Gastroesophageal sphincter (tissue), 4 donors: ENCODE measurements at regions not wholly inside any gene's neighbourhood (a gene's known extent, or its start where the extent isn't known, plus 50 kb on each side); places are given as distances from the start of the nearest gene placed in this dataset.
A peak's percentile ranks its signal among the peaks of the same experiment; 100 is the strongest.
"Not testable (repeated sequence)": the region's sequence is repeated elsewhere in the genome, so short reads cannot be mapped to it uniquely, and the experiment has no call there.

Source experiments
- ATAC-seq: fragments of 150-250 bp; one replicate; pipeline ENCODE4 v1.9.1; 2016; ENCODE audit warnings: mild to moderate bottlenecking, moderate library complexity
- H3K27ac ChIP-seq, 4 donors: fragments of 200-600 bp; sonication (generic) in 3 of 4; 1 replicate in 3 of 4; 2 replicates in 1 of 4; pipeline ENCODE4 v1.5.1; 2016 to 2019
- H3K27me3 ChIP-seq: fragments of 200-600 bp; sonication (generic); one replicate; pipeline ENCODE4 v1.5.1; 2019
- H3K36me3 ChIP-seq, 2 donors: fragments of 200-600 bp; sonication (generic); one replicate each; pipeline ENCODE4 v1.5.1; 2019; ENCODE audit warnings: control low read depth in 1 of 2
- H3K4me1 ChIP-seq, 3 donors: fragments of 200-600 bp; sonication (generic); 1 replicate in 2 of 3; 2 replicates in 1 of 3; pipeline ENCODE4 v1.5.1; 2016 to 2019; ENCODE audit warnings: control low read depth in 2 of 3
- H3K4me3 ChIP-seq, 2 donors: fragments of 200-600 bp; sonication (generic); one replicate each; pipeline ENCODE4 v1.5.1; 2019; ENCODE audit warnings: mild to moderate bottlenecking in 1 of 2, moderate library complexity in 1 of 2
- H3K9me3 ChIP-seq, 3 donors: fragments of 200-600 bp; sonication (generic); one replicate each; pipeline ENCODE4 v1.5.1; 2017 to 2019; ENCODE audit warnings: control low read depth in 2 of 3
- CTCF ChIP-seq, 4 experiments: fragments of 200-600 bp in 2 of 4; fragments of 450-650 bp in 2 of 4; sonication (generic) in 1 of 4; IDR thresholded peaks; one replicate each; pipeline ENCODE4 v1.5.1; 2017 to 2019; ENCODE audit warnings: antibody characterized with exemption in 4 of 4, mild to moderate bottlenecking in 2 of 4, moderate library complexity in 2 of 4
- EP300 ChIP-seq: sonication (generic); formaldehyde crosslinking; IDR thresholded peaks from one replicate; pipeline ENCODE4 v1.6.1; 2017; ENCODE audit warnings: antibody characterized with exemption, mild to moderate bottlenecking
- POLR2A ChIP-seq, 2 donors: fragments of 450-650 bp; IDR thresholded peaks; one replicate each; pipeline ENCODE4 v1.6.1; 2017; ENCODE audit warnings: antibody characterized with exemption in 2 of 2, mild to moderate bottlenecking in 2 of 2, moderate library complexity in 1 of 2
- POLR2AphosphoS5 ChIP-seq: sonication (generic); formaldehyde crosslinking; IDR thresholded peaks from one replicate; pipeline ENCODE4 v1.6.1; 2017; ENCODE audit warnings: antibody characterized with exemption
- WGBS, 2 donors: methylation state at CpG; one replicate each; pipeline ENCODE4 v1.1.5; 2018; ENCODE audit warnings: low coverage in 1 of 2; 5-methylcytosine and 5-hydroxymethylcytosine counted together

GRCh38 chr15:29517829-29518228 lies 248.2 kb upstream of the NSMCE3 start:
- no peak for TF ChIP-seq CTCF (IDR thresholded peaks at IDR 0.05)
- no peak for TF ChIP-seq POLR2AphosphoS5
- TF ChIP-seq POLR2A (IDR thresholded peaks at IDR 0.05), result no peak
- TF ChIP-seq EP300, result no peak
- no peaks in the 10 kb centered on the region for H3K4me1 ChIP-seq
- no peak overlapping the region for H3K27ac ChIP-seq
- no peak overlapping the region for H3K4me3 ChIP-seq
- WGBS, 2 donors, result 88 to 93% methylated on average over 3 to 4 of the region's 4 CpGs
- peaks cover 4% of the 10 kb centered on the region for H3K27me3 ChIP-seq
- H3K9me3 ChIP-seq, result peaks cover 0 to 19% (median 0%) of the 10 kb centered on the region in 3 donors
- H3K36me3 ChIP-seq, result no peaks in the 10 kb centered on the region
- ATAC-seq, result no peak

GRCh38 chr15:29516929-29517328 lies 247.3 kb upstream of the NSMCE3 start:
- Histone ChIP-seq H3K36me3 (no peaks in the 10 kb centered on the region), H3K4me1 (no peaks in the 10 kb centered on the region), H3K4me3 (no peak overlapping the region), H3K27ac (no peak overlapping the region), H3K27me3 (peaks cover 4% of the 10 kb centered on the region), H3K9me3 (peaks cover 0 to 26% (median 0%) of the 10 kb centered on the region in 3 donors)
- TF ChIP-seq POLR2AphosphoS5, result no peak
- no peak for TF ChIP-seq CTCF (IDR thresholded peaks at IDR 0.05)
- no peak for TF ChIP-seq POLR2A (IDR thresholded peaks at IDR 0.05)
- no peak for TF ChIP-seq EP300
- WGBS, 2 donors, result 50 to 77% methylated on average over 3 of the region's 3 CpGs
- ATAC-seq, result no peak

GRCh38 chr15:29514926-29515325 lies 245.3 kb upstream of the NSMCE3 start:
- Histone ChIP-seq H3K4me1 (no peaks in the 10 kb centered on the region), H3K9me3 (peaks cover 0 to 31% (median 0%) of the 10 kb centered on the region in 3 donors), H3K27ac (no peak overlapping the region), H3K36me3 (no peaks in the 10 kb centered on the region), H3K27me3 (peaks cover 4% of the 10 kb centered on the region), H3K4me3 (no peak overlapping the region)
- 88% methylated on average over 3 of the region's 4 CpGs; no CpG with 5 or more reads in 1 of the 2 donors for WGBS, 2 donors
- TF ChIP-seq EP300 (no peak), POLR2AphosphoS5 (no peak)
- no peak for ATAC-seq

GRCh38 chr15:29511663-29512062 lies 242.0 kb upstream of the NSMCE3 start:
- H3K27me3 ChIP-seq, result no peaks in the 10 kb centered on the region
- no peaks in the 10 kb centered on the region for H3K4me1 ChIP-seq
- peaks cover 0 to 35% (median 0%) of the 10 kb centered on the region in 3 donors for H3K9me3 ChIP-seq
- H3K36me3 ChIP-seq, result no peaks in the 10 kb centered on the region
- TF ChIP-seq POLR2A (IDR thresholded peaks at IDR 0.05), result no peak
- TF ChIP-seq CTCF (IDR thresholded peaks at IDR 0.05), result no peak
- no peak for TF ChIP-seq EP300
- no peak for TF ChIP-seq POLR2AphosphoS5
- no peak overlapping the region for H3K27ac ChIP-seq
- no peak overlapping the region for H3K4me3 ChIP-seq
- no peak for ATAC-seq
- WGBS, 2 donors, result 83% methylated on average over 2 to 3 of the region's 4 CpGs

GRCh38 chr15:29505535-29505934 lies 235.9 kb upstream of the NSMCE3 start:
- H3K4me3 ChIP-seq, H3K27me3 ChIP-seq, H3K4me1 ChIP-seq, H3K36me3 ChIP-seq, ATAC-seq, H3K27ac ChIP-seq: not testable (repeated sequence)
- 84% methylated on average over 5 of the region's 5 CpGs; no CpG with 5 or more reads in 1 of the 2 donors for WGBS, 2 donors
- peaks cover 0 to 45% (median 0%) of the 10 kb centered on the region in 3 donors for H3K9me3 ChIP-seq

- Histone ChIP-seq H3K27me3 (no peaks in the 10 kb centered on the region), H3K4me3 (no peak overlapping the region), H3K27ac (no peak overlapping the region), H3K36me3 (no peaks in the 10 kb centered on the region), H3K9me3 (peaks cover 0 to 9% (median 0%) of the 10 kb centered on the region in 3 donors), H3K4me1 (no peaks in the 10 kb centered on the region)
- TF ChIP-seq POLR2AphosphoS5 (no peak), CTCF (IDR thresholded peaks at IDR 0.05) (no peak), EP300 (no peak), POLR2A (IDR thresholded peaks at IDR 0.05) (no peak)
- peak; percentile 31 for ATAC-seq
- WGBS, 2 donors, result 33 to 92% methylated on average over 1 to 4 of the region's 25 CpGs
Observed at GRCh38 chr15:29490747-29491471, 221.3 kb upstream of the NSMCE3 start.
